H1 (cell line): ENCODE measurements at regions not wholly inside any gene's neighbourhood (a gene's known extent, or its start where the extent isn't known, plus 50 kb on each side); places are given as distances from the start of the nearest gene placed in this dataset.

Source experiments
- CHD2 ChIP-seq: IDR thresholded peaks from 2 replicates; pipeline ENCODE4 v1.6.1; 2012; ENCODE audit warnings: low read length, improper control_type of control experiment
- EP300 ChIP-seq, 2 experiments: IDR thresholded peaks; 1 replicate in 1 of 2; 2 replicates in 1 of 2; pipeline ENCODE4 v1.6.1; 2011 to 2012; ENCODE audit warnings: low read depth in 2 of 2, low read length in 2 of 2, mild to moderate bottlenecking in 2 of 2, borderline replicate concordance in 1 of 2, inconsistent platforms in 1 of 2, moderate library complexity in 1 of 2
- EZH2 ChIP-seq: fragments of 200-600 bp; sonication (generic); IDR thresholded peaks from 2 replicates; pipeline ENCODE4 v1.7.1; 2012; ENCODE audit warnings: low read depth, mild to moderate bottlenecking, moderate library complexity, low read length, inconsistent platforms; ENCODE audit not compliant: severe bottlenecking
- POLR2A ChIP-seq, 2 experiments: IDR thresholded peaks; 1 replicate in 1 of 2; 2 replicates in 1 of 2; pipeline ENCODE4 v1.6.1; 2011; ENCODE audit warnings: low read depth in 2 of 2, low read length in 2 of 2, mild to moderate bottlenecking in 2 of 2; ENCODE audit errors: control extremely low read depth in 1 of 2
- TAF7 ChIP-seq: optimal IDR thresholded peaks from 2 replicates; pipeline ENCODE3; 2011; ENCODE audit warnings: low read depth, mild to moderate bottlenecking, inconsistent platforms, low read length, moderate library complexity, borderline replicate concordance
- TEAD4 ChIP-seq: IDR thresholded peaks from 2 replicates; pipeline ENCODE4 v1.6.1; 2012; ENCODE audit warnings: low read depth, low read length, inconsistent platforms, mixed read lengths
- TF ChIP-seq, protein P1 (sequence below), 3 experiments: IDR thresholded peaks; 1 replicate in 2 of 3; 2 replicates in 1 of 3; pipeline versions ENCODE4 v1.5.1 to v1.6.1; 2011; ENCODE audit warnings: low read length in 3 of 3, mild to moderate bottlenecking in 3 of 3, inconsistent platforms in 2 of 3, low read depth in 1 of 3, moderate library complexity in 1 of 3; ENCODE audit not compliant: insufficient read depth in 1 of 3; ENCODE audit errors: control extremely low read depth in 1 of 3
- TF ChIP-seq, protein P2 (sequence below): IDR thresholded peaks from 2 replicates; pipeline ENCODE4 v1.6.1; 2012; ENCODE audit warnings: inconsistent platforms

DNA sequence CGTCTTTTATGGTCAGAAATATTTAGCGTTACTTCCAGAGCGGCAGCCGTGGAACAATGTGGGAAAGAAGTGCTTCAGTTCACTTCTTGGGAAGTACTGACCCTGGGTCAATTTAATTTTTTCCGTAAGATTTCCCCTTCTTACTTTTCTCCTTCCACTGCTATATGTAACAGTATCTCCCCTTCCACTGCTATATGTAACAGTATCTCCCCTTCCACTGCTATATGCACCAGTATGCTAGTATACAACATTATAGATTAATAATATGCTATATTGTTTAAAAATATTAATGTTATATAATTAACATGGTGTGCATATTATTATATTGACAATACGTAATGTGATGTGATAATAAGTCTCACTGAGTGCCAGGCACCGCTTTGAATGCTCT, 69.7 kb upstream of the ERG start:
- TF ChIP-seq, protein P1, sequence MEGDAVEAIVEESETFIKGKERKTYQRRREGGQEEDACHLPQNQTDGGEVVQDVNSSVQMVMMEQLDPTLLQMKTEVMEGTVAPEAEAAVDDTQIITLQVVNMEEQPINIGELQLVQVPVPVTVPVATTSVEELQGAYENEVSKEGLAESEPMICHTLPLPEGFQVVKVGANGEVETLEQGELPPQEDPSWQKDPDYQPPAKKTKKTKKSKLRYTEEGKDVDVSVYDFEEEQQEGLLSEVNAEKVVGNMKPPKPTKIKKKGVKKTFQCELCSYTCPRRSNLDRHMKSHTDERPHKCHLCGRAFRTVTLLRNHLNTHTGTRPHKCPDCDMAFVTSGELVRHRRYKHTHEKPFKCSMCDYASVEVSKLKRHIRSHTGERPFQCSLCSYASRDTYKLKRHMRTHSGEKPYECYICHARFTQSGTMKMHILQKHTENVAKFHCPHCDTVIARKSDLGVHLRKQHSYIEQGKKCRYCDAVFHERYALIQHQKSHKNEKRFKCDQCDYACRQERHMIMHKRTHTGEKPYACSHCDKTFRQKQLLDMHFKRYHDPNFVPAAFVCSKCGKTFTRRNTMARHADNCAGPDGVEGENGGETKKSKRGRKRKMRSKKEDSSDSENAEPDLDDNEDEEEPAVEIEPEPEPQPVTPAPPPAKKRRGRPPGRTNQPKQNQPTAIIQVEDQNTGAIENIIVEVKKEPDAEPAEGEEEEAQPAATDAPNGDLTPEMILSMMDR (IDR thresholded peaks at IDR 0.05; ENCODE audit: control extremely low read depth in 1 of 3, insufficient read depth in 1 of 3, low read depth in 1 of 3, low read length in 3 of 3) = no peak
- TF ChIP-seq POLR2A (IDR thresholded peaks at IDR 0.05; ENCODE audit: control extremely low read depth in 1 of 2, low read depth in 2 of 2, low read length in 2 of 2) (no peak), EP300 (IDR thresholded peaks at IDR 0.05; ENCODE audit: borderline replicate concordance in 1 of 2, low read depth in 2 of 2, low read length in 2 of 2) (no peak), TEAD4 (no peak), CHD2 (no peak), EZH2 (no peak), TAF7 (no peak)
- TF ChIP-seq, protein P2, sequence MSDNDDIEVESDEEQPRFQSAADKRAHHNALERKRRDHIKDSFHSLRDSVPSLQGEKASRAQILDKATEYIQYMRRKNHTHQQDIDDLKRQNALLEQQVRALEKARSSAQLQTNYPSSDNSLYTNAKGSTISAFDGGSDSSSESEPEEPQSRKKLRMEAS = no peak
